Epithelial cell of proximal tubule (primary cell): ENCODE measurements at regions not wholly inside any gene's neighbourhood (a gene's known extent, or its start where the extent isn't known, plus 50 kb on each side); places are given as distances from the start of the nearest gene placed in this dataset.

Experiments
- DNase-seq: peaks from one replicate; pipeline ENCODE4 v3.0.0-alpha.2; 2011; ENCODE audit warnings: low read depth
- H3K4me3 ChIP-seq: 2 replicates; pipeline ENCODE4 v1.5.1; 2011; ENCODE audit warnings: low read depth, mild to moderate bottlenecking, low read length
- CTCF ChIP-seq: conservative IDR thresholded peaks from 2 replicates; pipeline ENCODE4 v1.5.1; 2012; ENCODE audit warnings: low read depth, mild to moderate bottlenecking, low read length

- H3K4me3 ChIP-seq, result no peak overlapping the region
- no peak for TF ChIP-seq CTCF
- no peak for DNase-seq
Observed at GRCh38 chr2:106965611-106966010, 79.6 kb upstream of the ST6GAL2 start.

GRCh38 chr2:106969777-106970176 is 83.8 kb upstream of the ST6GAL2 start:
- no peak for DNase-seq
- TF ChIP-seq CTCF, result no peak
- no peak overlapping the region for H3K4me3 ChIP-seq

- no peak for DNase-seq
- no peak overlapping the region for H3K4me3 ChIP-seq
Observed at GRCh38 chr2:106970471-106971261, 84.7 kb upstream of the ST6GAL2 start.

GRCh38 chr2:106972782-106973181 is 86.8 kb upstream of the ST6GAL2 start:
- no peak for TF ChIP-seq CTCF
- H3K4me3 ChIP-seq, result no peak overlapping the region
- no peak for DNase-seq

More at GRCh38 chr2:106970471-106971261, 84.7 kb upstream of the ST6GAL2 start:
- no peak for TF ChIP-seq CTCF

- no peak for TF ChIP-seq CTCF
- H3K4me3 ChIP-seq, result no peak overlapping the region
- DNase-seq, result no peak
Observed at GRCh38 chr2:106974891-106975290, 88.9 kb upstream of the ST6GAL2 start.

- no peak overlapping the region for H3K4me3 ChIP-seq
- TF ChIP-seq CTCF, result no peak
- DNase-seq, result no peak
Observed at GRCh38 chr2:106975641-106976040, 89.7 kb upstream of the ST6GAL2 start.

- TF ChIP-seq CTCF, result no peak
- no peak overlapping the region for H3K4me3 ChIP-seq
- no peak for DNase-seq
Observed at GRCh38 chr2:106976548-106976947, 90.6 kb upstream of the ST6GAL2 start.
